Daoy (cell line): ENCODE measurements at regions not wholly inside any gene's neighbourhood (a gene's known extent, or its start where the extent isn't known, plus 50 kb on each side); places are given as distances from the start of the nearest gene placed in this dataset.
"Not testable (repeated sequence)": the region's sequence is repeated elsewhere in the genome, so short reads cannot be mapped to it uniquely, and the experiment has no call there.

Source experiments
- DNase-seq: peaks from one replicate; pipeline ENCODE4 v3.0.0-alpha.2; 2015; ENCODE audit warnings: low read depth

- DNase-seq = no peak
Measured at GRCh38 chr2:66317268-66317890, 117.5 kb upstream of the MEIS1 start.

- no peak for DNase-seq
Measured at GRCh38 chr2:66306483-66306882, 128.4 kb upstream of the MEIS1 start.

GRCh38 chr2:66305718-66306117 is 129.2 kb upstream of the MEIS1 start:
- peak; percentile 78 for DNase-seq

- DNase-seq = no peak
Measured at GRCh38 chr2:66303471-66303870, 131.5 kb upstream of the MEIS1 start.

GRCh38 chr2:66301767-66302140 is 133.2 kb upstream of the MEIS1 start:
- DNase-seq = no peak

GRCh38 chr2:66301022-66301766 is 133.7 kb upstream of the MEIS1 start:
- peak; percentile 63 for DNase-seq

GRCh38 chr2:66283787-66284186 is 151.1 kb upstream of the MEIS1 start:
- no peak for DNase-seq

- no peak for DNase-seq
Measured at GRCh38 chr2:66281980-66282379, 152.9 kb upstream of the MEIS1 start.

GRCh38 chr2:66279024-66279423 is 155.9 kb upstream of the MEIS1 start:
- DNase-seq = no peak

GRCh38 chr2:66275984-66276383 is 158.9 kb upstream of the MEIS1 start:
- DNase-seq = no peak

- no peak for DNase-seq
Measured at GRCh38 chr2:66273933-66274490, 160.9 kb upstream of the MEIS1 start.

- DNase-seq = no peak
Measured at GRCh38 chr2:66272751-66273150, 162.2 kb upstream of the MEIS1 start.

- no peak for DNase-seq
Measured at GRCh38 chr2:66271777-66272176, 163.1 kb upstream of the MEIS1 start.

- DNase-seq = peak; percentile 4
Measured at GRCh38 chr2:66270247-66270646, 164.7 kb upstream of the MEIS1 start.

- no peak for DNase-seq
Measured at GRCh38 chr2:66269166-66269565, 165.8 kb upstream of the MEIS1 start.

- DNase-seq = no peak
Measured at GRCh38 chr2:66268756-66269155, 166.2 kb upstream of the MEIS1 start.

- DNase-seq = no peak
Measured at GRCh38 chr2:66264354-66264753, 170.6 kb upstream of the MEIS1 start.

- DNase-seq = no peak
Measured at GRCh38 chr2:66255867-66256266, 179.1 kb upstream of the MEIS1 start.

- no peak for DNase-seq
Measured at GRCh38 chr2:66255136-66255535, 179.8 kb upstream of the MEIS1 start.

- DNase-seq = no peak
Measured at GRCh38 chr2:66253066-66253465, 181.9 kb upstream of the MEIS1 start.

- no peak for DNase-seq
Measured at GRCh38 chr2:66252109-66252508, 182.8 kb upstream of the MEIS1 start.

- no peak for DNase-seq
Measured at GRCh38 chr2:66251573-66251972, 183.4 kb upstream of the MEIS1 start.

- not testable (repeated sequence) for DNase-seq
Measured at GRCh38 chr2:66249089-66249488, 185.8 kb upstream of the MEIS1 start.
